ENCODE measurements at regions not wholly inside any gene's neighbourhood (a gene's known extent, or its start where the extent isn't known, plus 50 kb on each side); places are given as distances from the start of the nearest gene placed in this dataset.

DNA sequence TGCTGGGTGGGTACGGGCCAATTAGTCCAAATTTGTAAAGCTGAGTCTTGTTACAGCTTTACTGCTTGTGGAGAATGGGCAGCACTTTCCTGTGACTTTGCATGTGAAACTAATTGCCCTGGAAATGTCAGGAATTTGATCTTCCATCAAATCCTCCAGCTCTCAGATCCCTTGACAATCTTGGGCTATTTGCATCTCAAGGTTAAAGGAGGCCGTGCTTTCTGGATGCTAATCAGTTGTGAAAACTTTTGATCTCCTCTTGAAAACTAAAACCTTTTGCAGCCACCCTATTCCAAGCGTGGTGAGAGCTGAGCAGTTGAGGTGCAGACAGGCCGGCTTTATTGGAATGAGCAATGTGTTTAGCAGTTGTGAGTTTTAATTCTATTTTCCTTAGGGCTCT, 68.0 kb upstream of the CLINT1 start:
- no peak overlapping the region for H3K27ac ChIP-seq (ENCODE audit: low read depth, low read length, poor library complexity, severe bottlenecking)

DNA sequence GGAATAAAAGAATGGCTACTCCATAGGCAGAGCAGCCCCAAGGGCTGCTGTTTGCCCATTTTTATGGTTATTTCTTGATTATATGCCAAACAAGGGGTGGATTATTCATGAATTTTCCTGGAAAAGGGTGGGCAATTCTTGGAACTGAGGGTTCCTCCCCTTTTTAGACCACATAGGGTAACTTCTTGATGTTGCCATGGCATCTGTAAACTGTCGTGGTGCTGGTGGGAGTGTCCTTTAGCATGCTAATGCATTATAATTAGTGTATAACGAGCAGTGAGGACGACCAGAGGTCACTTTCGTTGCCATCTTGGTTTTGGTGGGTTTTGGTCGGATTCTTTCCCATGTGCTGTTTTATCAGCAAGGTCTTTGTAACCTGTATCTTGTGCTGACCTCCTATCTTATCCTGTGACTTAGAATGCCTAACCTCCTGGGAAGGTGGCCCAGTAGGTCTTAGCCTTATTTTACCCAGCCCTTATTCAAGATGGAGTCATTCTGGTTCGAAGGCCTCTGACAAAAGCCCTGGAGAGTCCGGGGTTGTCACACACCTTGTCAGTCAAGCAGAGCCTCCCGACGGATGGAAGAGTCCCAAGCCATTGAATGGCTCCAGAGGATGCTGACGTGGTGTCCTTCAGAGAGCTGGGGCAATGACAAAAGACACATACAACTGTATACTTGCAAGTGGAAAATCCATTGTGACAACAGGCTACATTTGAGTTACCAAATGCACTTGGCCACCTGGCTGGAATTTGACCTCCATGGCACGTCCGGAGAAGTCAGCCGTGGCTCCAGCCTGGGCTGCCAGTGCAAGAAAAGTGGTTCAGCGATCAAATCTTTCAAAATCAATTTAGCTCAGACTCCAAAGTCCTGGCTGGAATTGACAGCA, 67.1 kb upstream of the CLINT1 start:
- TF ChIP-seq EZH2 (IDR thresholded peaks at IDR 0.05; ENCODE audit: borderline replicate concordance, low read length) = no peak
- TF ChIP-seq, protein P1, sequence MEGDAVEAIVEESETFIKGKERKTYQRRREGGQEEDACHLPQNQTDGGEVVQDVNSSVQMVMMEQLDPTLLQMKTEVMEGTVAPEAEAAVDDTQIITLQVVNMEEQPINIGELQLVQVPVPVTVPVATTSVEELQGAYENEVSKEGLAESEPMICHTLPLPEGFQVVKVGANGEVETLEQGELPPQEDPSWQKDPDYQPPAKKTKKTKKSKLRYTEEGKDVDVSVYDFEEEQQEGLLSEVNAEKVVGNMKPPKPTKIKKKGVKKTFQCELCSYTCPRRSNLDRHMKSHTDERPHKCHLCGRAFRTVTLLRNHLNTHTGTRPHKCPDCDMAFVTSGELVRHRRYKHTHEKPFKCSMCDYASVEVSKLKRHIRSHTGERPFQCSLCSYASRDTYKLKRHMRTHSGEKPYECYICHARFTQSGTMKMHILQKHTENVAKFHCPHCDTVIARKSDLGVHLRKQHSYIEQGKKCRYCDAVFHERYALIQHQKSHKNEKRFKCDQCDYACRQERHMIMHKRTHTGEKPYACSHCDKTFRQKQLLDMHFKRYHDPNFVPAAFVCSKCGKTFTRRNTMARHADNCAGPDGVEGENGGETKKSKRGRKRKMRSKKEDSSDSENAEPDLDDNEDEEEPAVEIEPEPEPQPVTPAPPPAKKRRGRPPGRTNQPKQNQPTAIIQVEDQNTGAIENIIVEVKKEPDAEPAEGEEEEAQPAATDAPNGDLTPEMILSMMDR (IDR thresholded peaks at IDR 0.05; ENCODE audit: low read length) = no peak
- Histone ChIP-seq H3K4me1 (ENCODE audit: insufficient read depth, low read length, severe bottlenecking) (no peaks in the 10 kb centered on the region), H3K4me3 (ENCODE audit: low read depth, low read length, poor library complexity, severe bottlenecking) (no peak overlapping the region), H3K4me2 (ENCODE audit: low read length) (no peak overlapping the region), H2AFZ (ENCODE audit: low read length) (no peak overlapping the region), H3K9me2 (ENCODE audit: low read depth, low read length) (no peaks in the 10 kb centered on the region), H3F3A (ENCODE audit: insufficient read depth, low read length) (no peaks in the 10 kb centered on the region), H3K36me3 (ENCODE audit: insufficient read depth, low read length) (no peaks in the 10 kb centered on the region), H3K27ac (ENCODE audit: low read depth, low read length, poor library complexity, severe bottlenecking) (no peak overlapping the region), H4K20me1 (ENCODE audit: insufficient read depth, low read length) (no peaks in the 10 kb centered on the region), H3K27me3 (ENCODE audit: insufficient read depth, low read length) (no peaks in the 10 kb centered on the region; the same call in 1 of the 2 replicates), H3K9ac (ENCODE audit: low read length) (no peak overlapping the region), H3K9me3 (ENCODE audit: low read length) (no peaks in the 10 kb centered on the region), H3K79me2 (ENCODE audit: insufficient read depth, low read length) (no peaks in the 10 kb centered on the region)

More for the DNA sequence above, 68.0 kb upstream of the CLINT1 start:
- H3K9me3 ChIP-seq (ENCODE audit: low read length) = no peaks in the 10 kb centered on the region
- H2AFZ ChIP-seq (ENCODE audit: low read length) = no peak overlapping the region
- no peak overlapping the region for H3K4me2 ChIP-seq (ENCODE audit: low read length)
- no peak overlapping the region for H3K4me3 ChIP-seq (ENCODE audit: low read depth, low read length, poor library complexity, severe bottlenecking)
- no peaks in the 10 kb centered on the region for H3K4me1 ChIP-seq (ENCODE audit: insufficient read depth, low read length, severe bottlenecking)
- H3K79me2 ChIP-seq (ENCODE audit: insufficient read depth, low read length) = no peaks in the 10 kb centered on the region
- no peaks in the 10 kb centered on the region; the same call in 1 of the 2 replicates for H3K27me3 ChIP-seq (ENCODE audit: insufficient read depth, low read length)
- no peaks in the 10 kb centered on the region for H3K9me2 ChIP-seq (ENCODE audit: low read depth, low read length)
- no peaks in the 10 kb centered on the region for H3F3A ChIP-seq (ENCODE audit: insufficient read depth, low read length)
- no peak overlapping the region for H3K9ac ChIP-seq (ENCODE audit: low read length)
- no peaks in the 10 kb centered on the region for H3K36me3 ChIP-seq (ENCODE audit: insufficient read depth, low read length)
- no peaks in the 10 kb centered on the region for H4K20me1 ChIP-seq (ENCODE audit: insufficient read depth, low read length)
- TF ChIP-seq EZH2 (IDR thresholded peaks at IDR 0.05; ENCODE audit: borderline replicate concordance, low read length) = no peak

DNA sequence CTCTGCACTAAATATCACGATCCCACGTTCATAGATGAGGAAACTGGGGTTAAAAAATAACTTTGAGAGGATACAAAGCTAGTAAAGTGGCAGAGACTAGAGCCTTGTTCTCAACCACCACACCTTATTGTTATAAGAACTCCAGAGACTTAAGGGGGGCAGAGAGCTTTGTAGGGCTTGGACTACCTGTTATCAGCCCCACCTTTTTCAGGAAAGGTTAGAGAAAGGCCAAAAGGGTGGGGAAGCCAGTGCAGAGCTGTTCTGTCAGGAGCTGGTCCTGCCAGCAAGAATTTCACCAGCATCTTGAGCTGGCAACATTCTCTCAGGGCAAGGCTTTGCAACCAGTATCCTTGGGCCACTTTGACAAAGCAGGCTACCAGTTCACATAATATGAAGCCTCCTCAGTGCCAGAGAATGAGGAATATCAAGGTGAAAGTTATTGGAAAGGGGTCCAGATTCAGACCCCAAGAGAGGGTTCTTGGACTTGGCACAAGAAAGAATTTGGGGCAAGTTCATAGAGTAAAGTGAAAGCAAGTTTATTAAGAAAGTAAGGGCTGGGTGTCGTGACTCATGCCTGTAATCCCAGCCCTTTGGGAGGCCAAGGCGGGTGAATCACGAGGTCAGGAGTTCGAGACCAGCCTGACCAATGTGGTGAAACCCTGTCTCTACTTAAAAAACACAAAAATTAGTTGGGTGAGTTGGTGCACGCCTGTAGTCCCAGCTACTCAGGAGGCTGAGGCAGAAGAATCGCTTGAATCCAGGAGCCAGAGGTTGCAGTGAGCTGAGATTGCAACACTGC, 66.2 kb upstream of the CLINT1 start:
- H3K36me3 ChIP-seq (ENCODE audit: insufficient read depth, low read length) = no peaks in the 10 kb centered on the region
- H3K9ac ChIP-seq (ENCODE audit: low read length) = no peak overlapping the region
- H3K4me1 ChIP-seq (ENCODE audit: insufficient read depth, low read length, severe bottlenecking) = no peaks in the 10 kb centered on the region
- no peaks in the 10 kb centered on the region for H3K9me3 ChIP-seq (ENCODE audit: low read length)
- H3K4me2 ChIP-seq (ENCODE audit: low read length) = no peak overlapping the region
- H3K9me2 ChIP-seq (ENCODE audit: low read depth, low read length) = no peaks in the 10 kb centered on the region
- no peaks in the 10 kb centered on the region for H4K20me1 ChIP-seq (ENCODE audit: insufficient read depth, low read length)
- no peak for TF ChIP-seq EZH2 (IDR thresholded peaks at IDR 0.05; ENCODE audit: borderline replicate concordance, low read length)
- TF ChIP-seq, protein P1 (IDR thresholded peaks at IDR 0.05; ENCODE audit: low read length) = no peak
- no peak overlapping the region for H3K4me3 ChIP-seq (ENCODE audit: low read depth, low read length, poor library complexity, severe bottlenecking)
- no peaks in the 10 kb centered on the region for H3K79me2 ChIP-seq (ENCODE audit: insufficient read depth, low read length)
- no peak overlapping the region for H3K27ac ChIP-seq (ENCODE audit: low read depth, low read length, poor library complexity, severe bottlenecking)
- H3K27me3 ChIP-seq (ENCODE audit: insufficient read depth, low read length) = no peaks in the 10 kb centered on the region; the same call in 1 of the 2 replicates
- no peak overlapping the region for H2AFZ ChIP-seq (ENCODE audit: low read length)
- H3F3A ChIP-seq (ENCODE audit: insufficient read depth, low read length) = no peaks in the 10 kb centered on the region
